Skeletal muscle satellite cell (primary cell): ENCODE measurements at regions not wholly inside any gene's neighbourhood (a gene's known extent, or its start where the extent isn't known, plus 50 kb on each side); places are given as distances from the start of the nearest gene placed in this dataset.

Experiments used
- H3K27me3 ChIP-seq: 2 replicates; pipeline ENCODE4 v1.7.0; 2013; ENCODE audit warnings: low read length; ENCODE audit not compliant: control insufficient read depth, insufficient read depth
- H3K36me3 ChIP-seq: 2 replicates; pipeline ENCODE4 v1.7.0; 2013; ENCODE audit warnings: mild to moderate bottlenecking, control low read depth, low read length; ENCODE audit not compliant: insufficient read depth
- H3K4me1 ChIP-seq: 2 replicates; pipeline ENCODE4 v1.7.0; 2013; ENCODE audit warnings: low read length; ENCODE audit not compliant: control insufficient read depth, insufficient read depth
- H3K4me2 ChIP-seq: 2 replicates; pipeline ENCODE4 v1.7.0; 2013; ENCODE audit warnings: mild to moderate bottlenecking, low read length
- H3K4me3 ChIP-seq: 2 replicates; pipeline ENCODE4 v1.7.0; 2013; ENCODE audit warnings: low read length
- H3K9ac ChIP-seq: 2 replicates; pipeline ENCODE4 v1.7.0; 2013; ENCODE audit warnings: mild to moderate bottlenecking, low read depth, low read length, moderate library complexity
- H3K9me3 ChIP-seq: replicated peaks from 2 replicates; pipeline ENCODE4 v1.7.0; 2013; ENCODE audit warnings: mild to moderate bottlenecking, control low read depth, low read length

GRCh38 chr16:85457366-85457765 lies 155.8 kb upstream of the GSE1 start:
- peaks cover 20% of the 10 kb centered on the region for H3K4me1 ChIP-seq
- peaks cover 4% of the 10 kb centered on the region for H3K27me3 ChIP-seq
- H3K9me3 ChIP-seq: no peaks in the 10 kb centered on the region

GRCh38 chr16:85458968-85459367 lies 154.2 kb upstream of the GSE1 start:
- H3K9me3 ChIP-seq: no peaks in the 10 kb centered on the region
- peaks cover 25% of the 10 kb centered on the region for H3K4me1 ChIP-seq
- H3K9ac ChIP-seq: no peak overlapping the region
- no peak overlapping the region for H3K4me2 ChIP-seq
- H3K36me3 ChIP-seq: no peaks in the 10 kb centered on the region
- peaks cover 11% of the 10 kb centered on the region for H3K27me3 ChIP-seq
- no peak overlapping the region for H3K4me3 ChIP-seq

More at GRCh38 chr16:85457366-85457765, 155.8 kb upstream of the GSE1 start:
- no peak overlapping the region for H3K4me3 ChIP-seq
- H3K4me2 ChIP-seq: no peak overlapping the region
- no peaks in the 10 kb centered on the region for H3K36me3 ChIP-seq
- no peak overlapping the region for H3K9ac ChIP-seq

GRCh38 chr16:85459529-85460251 lies 153.4 kb upstream of the GSE1 start:
- Histone ChIP-seq H3K36me3 (no peaks in the 10 kb centered on the region), H3K4me3 (no peak overlapping the region), H3K4me2 (no peak overlapping the region), H3K9ac (no peak overlapping the region), H3K9me3 (no peaks in the 10 kb centered on the region), H3K27me3 (peaks cover 11% of the 10 kb centered on the region), H3K4me1 (peaks cover 25% of the 10 kb centered on the region)

GRCh38 chr16:85460252-85461021 lies 152.7 kb upstream of the GSE1 start:
- Histone ChIP-seq H3K9ac (no peak overlapping the region), H3K4me2 (no peak overlapping the region), H3K27me3 (peaks cover 11% of the 10 kb centered on the region), H3K4me3 (no peak overlapping the region), H3K36me3 (no peaks in the 10 kb centered on the region), H3K4me1 (peaks cover 28% of the 10 kb centered on the region), H3K9me3 (no peaks in the 10 kb centered on the region)

GRCh38 chr16:85461022-85461813 lies 151.9 kb upstream of the GSE1 start:
- no peak overlapping the region for H3K4me2 ChIP-seq
- H3K4me3 ChIP-seq: no peak overlapping the region
- no peaks in the 10 kb centered on the region for H3K36me3 ChIP-seq
- H3K27me3 ChIP-seq: peaks cover 11% of the 10 kb centered on the region
- H3K9ac ChIP-seq: no peak overlapping the region
- no peaks in the 10 kb centered on the region for H3K9me3 ChIP-seq
- H3K4me1 ChIP-seq: peaks cover 36% of the 10 kb centered on the region

- H3K36me3 ChIP-seq: no peaks in the 10 kb centered on the region
- H3K4me1 ChIP-seq: peaks cover 38% of the 10 kb centered on the region
- H3K9ac ChIP-seq: no peak overlapping the region
- no peak overlapping the region for H3K4me3 ChIP-seq
- peak overlapping the region; percentile 70 for H3K4me2 ChIP-seq
- no peaks in the 10 kb centered on the region for H3K9me3 ChIP-seq
- peaks cover 11% of the 10 kb centered on the region for H3K27me3 ChIP-seq
These were observed 151.1 kb upstream of the GSE1 start for GRCh38 chr16:85461814-85462713.

GRCh38 chr16:85462714-85463611 lies 150.2 kb upstream of the GSE1 start:
- peak overlapping the region; percentile 30 for H3K4me2 ChIP-seq
- no peaks in the 10 kb centered on the region for H3K36me3 ChIP-seq
- no peak overlapping the region for H3K4me3 ChIP-seq

GRCh38 chr16:85463672-85464382 lies 149.3 kb upstream of the GSE1 start:
- no peak overlapping the region for H3K4me3 ChIP-seq
- H3K9me3 ChIP-seq: no peaks in the 10 kb centered on the region
- peaks cover 38% of the 10 kb centered on the region for H3K4me1 ChIP-seq
- H3K4me2 ChIP-seq: no peak overlapping the region
- no peaks in the 10 kb centered on the region for H3K36me3 ChIP-seq
- H3K9ac ChIP-seq: no peak overlapping the region
- H3K27me3 ChIP-seq: peaks cover 11% of the 10 kb centered on the region

More at GRCh38 chr16:85462714-85463611, 150.2 kb upstream of the GSE1 start:
- Histone ChIP-seq H3K4me1 (peaks cover 38% of the 10 kb centered on the region), H3K27me3 (peaks cover 11% of the 10 kb centered on the region), H3K9me3 (no peaks in the 10 kb centered on the region), H3K9ac (no peak overlapping the region)

GRCh38 chr16:85464383-85465305 lies 148.5 kb upstream of the GSE1 start:
- no peaks in the 10 kb centered on the region for H3K36me3 ChIP-seq
- H3K4me3 ChIP-seq: no peak overlapping the region
- peaks cover 11% of the 10 kb centered on the region for H3K27me3 ChIP-seq
- H3K9me3 ChIP-seq: no peaks in the 10 kb centered on the region
- H3K9ac ChIP-seq: no peak overlapping the region
- H3K4me2 ChIP-seq: no peak overlapping the region
- H3K4me1 ChIP-seq: peaks cover 38% of the 10 kb centered on the region
